UCSD-AML1 (cell line): ENCODE measurements at regions not wholly inside any gene's neighbourhood (a gene's known extent, or its start where the extent isn't known, plus 50 kb on each side); places are given as distances from the start of the nearest gene placed in this dataset.
"Not testable (repeated sequence)": the region's sequence is repeated elsewhere in the genome, so short reads cannot be mapped to it uniquely, and the experiment has no call there.

Experiments
- DNase-seq: peaks from one replicate; lab custom pipeline; 2025; ENCODE audit not compliant: unreplicated experiment; lab: John Stamatoyannopoulos, UW

- no peak for DNase-seq
Measured at GRCh38 chr5:7074176-7074575, 321.8 kb upstream of the ADCY2 start.

GRCh38 chr5:7075470-7075869, 320.5 kb upstream of the ADCY2 start:
- DNase-seq: no peak

DNA sequence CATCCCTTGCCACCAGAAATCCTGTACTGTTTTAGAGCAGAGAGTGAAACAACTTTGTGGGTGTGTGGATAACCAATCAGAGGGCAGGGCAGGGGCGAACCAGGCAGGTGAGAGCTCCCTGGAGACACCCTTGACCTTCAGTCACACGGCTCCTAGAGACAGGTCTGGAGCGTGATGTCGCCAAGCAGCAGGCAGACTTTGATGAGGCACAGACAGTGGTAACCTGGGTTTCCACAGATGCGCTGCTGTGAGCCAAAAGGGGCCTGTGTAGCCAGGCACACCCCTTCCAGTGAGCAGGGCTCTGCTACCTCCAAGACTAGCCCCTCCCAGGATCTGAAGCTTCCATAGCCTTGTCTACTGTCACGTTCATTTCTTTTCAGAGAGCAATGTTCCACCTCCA, 317.8 kb upstream of the ADCY2 start:
- no peak for DNase-seq

- no peak for DNase-seq
Measured at GRCh38 chr5:7078901-7079300, 317.0 kb upstream of the ADCY2 start.

- DNase-seq: no peak
Measured at GRCh38 chr5:7080501-7080900, 315.4 kb upstream of the ADCY2 start.

GRCh38 chr5:7087719-7088297, 308.1 kb upstream of the ADCY2 start:
- DNase-seq: no peak

GRCh38 chr5:7088849-7089248, 307.1 kb upstream of the ADCY2 start:
- no peak for DNase-seq

DNA sequence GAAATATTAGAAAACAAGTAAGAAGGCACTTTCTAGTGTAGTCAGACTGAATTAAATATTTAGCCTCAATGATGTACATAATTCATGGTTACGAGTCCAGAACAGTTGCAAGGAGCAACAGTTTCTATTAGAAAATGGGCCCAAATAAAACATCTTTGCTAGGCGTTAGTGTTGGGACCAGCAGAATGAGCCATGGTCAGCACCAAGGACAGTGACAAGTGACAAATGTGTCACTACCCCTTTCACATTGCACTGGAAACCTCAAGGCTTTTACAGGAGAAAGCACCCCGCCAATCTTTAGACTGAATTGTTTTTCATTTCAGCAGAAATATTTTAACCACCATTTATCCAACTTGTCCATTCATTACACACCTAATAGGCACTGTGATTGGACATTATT, 301.3 kb upstream of the ADCY2 start:
- no peak for DNase-seq

GRCh38 chr5:7096294-7096693, 299.6 kb upstream of the ADCY2 start:
- DNase-seq: no peak

DNA sequence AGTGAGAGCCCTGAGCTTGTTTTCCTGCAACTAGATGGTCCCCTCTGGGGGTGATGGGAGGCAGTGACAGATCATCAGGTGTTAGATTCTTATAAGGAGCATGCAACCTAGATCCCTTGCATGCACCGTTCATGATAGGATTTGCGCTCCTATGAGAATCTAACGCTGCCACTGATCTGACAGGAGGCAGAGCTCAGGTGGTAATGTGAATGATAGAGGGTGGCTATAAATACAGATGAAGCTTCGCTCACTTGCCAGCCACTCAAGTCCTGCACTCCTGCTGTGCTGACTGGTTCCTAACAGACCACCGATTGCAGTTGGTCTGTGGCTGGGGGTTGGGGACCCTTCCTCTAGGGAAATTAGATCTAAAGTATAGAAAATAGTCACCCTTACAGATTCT, 290.6 kb upstream of the ADCY2 start:
- DNase-seq: no peak

GRCh38 chr5:7117961-7118360, 278.0 kb upstream of the ADCY2 start:
- DNase-seq: no peak

GRCh38 chr5:7131680-7132079, 264.3 kb upstream of the ADCY2 start:
- no peak for DNase-seq

DNA sequence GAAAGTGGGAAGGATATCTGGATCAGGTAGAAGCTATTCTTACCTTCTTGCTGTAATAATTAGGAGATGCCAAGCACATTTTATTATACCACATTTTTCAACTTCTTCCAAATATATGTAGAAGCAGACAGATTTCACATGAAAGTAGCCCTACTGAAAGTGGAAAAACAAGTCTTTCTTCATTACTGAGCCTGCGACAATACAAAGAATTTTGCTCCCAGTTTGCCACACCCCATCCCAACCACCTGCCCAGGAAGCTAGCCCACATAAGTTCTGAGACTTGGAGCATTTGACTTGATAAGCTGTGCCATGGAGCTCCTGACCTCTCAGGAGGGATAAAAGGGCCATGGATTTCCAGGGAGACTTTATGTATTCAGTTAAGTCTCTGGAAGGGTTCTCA, 249.1 kb upstream of the ADCY2 start:
- no peak for DNase-seq

DNA sequence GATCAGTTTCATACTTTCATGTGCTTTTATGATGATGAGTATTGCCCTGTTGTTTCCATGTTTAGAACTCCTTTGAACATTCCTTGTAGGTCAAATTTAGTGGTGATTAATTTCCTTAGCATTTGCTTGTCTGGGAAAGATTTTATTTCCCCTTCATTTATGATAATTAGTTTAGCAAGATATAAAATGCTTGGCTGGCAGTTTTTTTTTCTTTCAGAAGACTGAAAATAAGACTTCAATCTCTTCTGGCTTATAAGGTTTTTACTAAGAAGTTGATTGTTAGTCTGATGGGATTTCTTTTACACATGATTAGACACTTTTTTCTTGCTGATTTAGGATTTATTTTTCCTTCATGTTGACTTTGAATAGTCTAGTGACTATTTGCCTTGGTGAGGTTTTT, 238.9 kb upstream of the ADCY2 start:
- no peak for DNase-seq

DNA sequence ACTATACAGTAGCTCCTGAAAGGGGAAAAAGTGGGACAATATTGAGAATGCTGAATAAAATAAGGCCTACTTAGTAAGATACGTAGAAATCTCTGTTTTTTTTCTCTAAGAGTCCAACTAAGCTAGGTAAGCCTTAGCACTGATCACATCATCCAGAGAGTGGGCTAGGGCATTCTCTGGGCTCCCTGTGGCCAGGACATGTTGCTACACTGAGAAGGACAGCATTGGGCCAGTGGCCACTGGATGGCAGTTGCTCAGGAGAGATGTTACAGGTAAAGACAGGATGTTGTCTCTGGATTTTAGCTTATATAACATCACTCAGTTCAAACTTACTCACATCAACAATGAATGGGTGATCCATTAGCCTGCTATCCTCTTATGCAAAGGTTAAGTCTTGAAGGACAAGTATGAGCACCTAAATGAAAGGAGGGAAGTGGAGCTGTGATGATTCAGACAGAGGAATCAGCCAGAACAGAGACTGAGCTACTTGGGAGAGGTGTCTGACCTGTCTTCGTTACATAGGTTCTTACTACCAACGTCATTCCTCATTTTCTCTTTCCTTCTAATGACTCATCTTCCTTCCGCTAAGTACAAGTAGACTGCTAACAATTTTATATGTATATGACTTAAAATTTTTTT, 226.6 kb upstream of the ADCY2 start:
- no peak for DNase-seq

- not testable (repeated sequence) for DNase-seq
Measured at GRCh38 chr5:7170785-7171184, 225.2 kb upstream of the ADCY2 start.

DNA sequence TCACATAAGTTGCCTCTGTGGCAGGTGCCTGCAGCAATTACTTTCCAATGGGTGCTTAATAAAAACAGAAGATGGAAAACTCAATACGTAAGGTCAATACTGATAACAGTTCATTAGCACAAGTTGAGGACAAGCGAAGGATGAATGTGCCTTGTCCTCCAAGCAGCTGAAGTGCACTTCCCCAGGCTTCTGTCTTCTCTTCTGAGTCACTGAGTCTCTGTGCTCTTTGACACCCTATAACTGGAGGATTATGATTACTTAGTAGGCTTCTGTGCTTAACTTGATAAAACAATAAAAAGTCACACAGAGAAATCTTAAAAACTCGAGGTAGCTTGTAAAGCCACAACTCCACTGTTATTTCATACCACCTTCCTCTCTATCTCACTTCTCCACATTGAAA, 216.6 kb upstream of the ADCY2 start:
- no peak for DNase-seq

GRCh38 chr5:7181841-7182240, 214.1 kb upstream of the ADCY2 start:
- DNase-seq: no peak

DNA sequence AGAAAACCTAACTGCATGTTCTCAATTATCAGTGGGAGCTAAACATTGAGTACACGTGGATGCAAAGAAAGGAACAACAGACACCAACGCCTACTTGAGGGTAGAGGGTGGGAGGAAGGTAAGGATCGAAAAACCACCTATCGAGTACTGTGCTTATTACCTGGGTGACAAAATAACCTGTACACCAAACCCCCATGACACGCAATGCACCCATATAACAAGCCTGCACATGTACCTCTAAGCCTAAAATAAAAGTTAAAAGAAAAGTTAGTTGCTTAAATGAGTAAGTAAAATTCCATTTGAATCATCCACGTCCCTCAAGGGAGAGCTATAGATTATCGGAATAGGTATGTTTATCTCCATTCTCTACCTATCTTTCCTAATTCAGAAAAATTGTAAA, 210.2 kb upstream of the ADCY2 start:
- DNase-seq: no peak

- no peak for DNase-seq
Measured at GRCh38 chr5:7186818-7187217, 209.1 kb upstream of the ADCY2 start.

GRCh38 chr5:7190712-7191250, 205.2 kb upstream of the ADCY2 start:
- DNase-seq: no peak

DNA sequence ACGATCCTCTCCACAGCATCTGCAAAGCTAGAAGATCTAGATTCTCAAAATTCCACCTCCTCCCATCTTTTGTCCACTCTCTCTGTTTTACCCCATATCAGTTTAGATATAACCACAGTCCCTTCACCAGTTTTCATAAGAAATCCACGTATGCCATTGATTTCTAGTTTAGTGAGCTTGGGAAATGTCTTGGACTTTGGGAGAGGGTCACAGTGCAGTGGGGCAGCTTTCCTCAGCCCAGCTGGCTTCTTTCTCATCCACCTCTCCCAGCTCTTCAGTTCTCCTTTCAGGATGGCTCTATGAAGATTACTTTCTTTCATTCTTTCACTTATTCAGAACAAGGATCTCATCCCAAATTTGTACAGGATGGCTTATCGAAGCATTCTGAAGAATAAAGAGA, 203.9 kb upstream of the ADCY2 start:
- no peak for DNase-seq

GRCh38 chr5:7202846-7203245, 193.1 kb upstream of the ADCY2 start:
- no peak for DNase-seq
